ENCODE measurements at regions not wholly inside any gene's neighbourhood (a gene's known extent, or its start where the extent isn't known, plus 50 kb on each side); places are given as distances from the start of the nearest gene placed in this dataset.
A peak's percentile ranks its signal among the peaks of the same experiment; 100 is the strongest.
"Not testable (repeated sequence)": the region's sequence is repeated elsewhere in the genome, so short reads cannot be mapped to it uniquely, and the experiment has no call there.

DNA sequence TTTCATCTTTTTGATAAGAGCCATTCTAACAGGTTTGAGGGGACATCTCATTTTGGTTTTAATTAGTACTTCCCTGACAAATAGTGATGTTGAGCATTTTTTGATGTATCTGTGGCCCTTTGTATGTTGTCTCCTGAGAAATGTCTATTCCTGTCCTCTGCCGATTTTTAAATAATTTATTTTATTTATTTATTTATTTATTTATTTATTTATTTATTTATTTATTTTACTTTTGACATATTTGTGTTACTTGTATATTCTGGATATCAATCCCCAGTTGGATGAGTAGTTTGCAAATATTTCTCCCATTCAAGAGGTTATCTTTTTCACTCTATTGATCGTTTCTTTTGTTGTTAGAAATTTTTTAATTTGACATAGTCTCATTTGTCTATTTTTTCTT lies 133.9 kb downstream of the OR4F15 start:
- not testable (repeated sequence) for H3K9me3 Mint-ChIP-seq; H3K9me3 ChIP-seq (ENCODE audit: low read depth); H3K27ac Mint-ChIP-seq; H3K4me3 Mint-ChIP-seq; H3K27ac ChIP-seq; H3K27me3 Mint-ChIP-seq (ENCODE audit: insufficient read depth, low read depth); H2AFZ ChIP-seq (replicated peaks); H3K4me2 ChIP-seq; DNase-seq (ENCODE audit: low spot score); H3K36me3 ChIP-seq; H3K79me2 ChIP-seq (ENCODE audit: low read depth); H4K20me1 ChIP-seq (ENCODE audit: low read depth); H3K36me3 Mint-ChIP-seq; H3K9ac ChIP-seq; H3K4me1 ChIP-seq; H3F3A ChIP-seq (ENCODE audit: low read depth); H3K27me3 ChIP-seq; H3K4me1 Mint-ChIP-seq; H3K4me3 ChIP-seq

DNA sequence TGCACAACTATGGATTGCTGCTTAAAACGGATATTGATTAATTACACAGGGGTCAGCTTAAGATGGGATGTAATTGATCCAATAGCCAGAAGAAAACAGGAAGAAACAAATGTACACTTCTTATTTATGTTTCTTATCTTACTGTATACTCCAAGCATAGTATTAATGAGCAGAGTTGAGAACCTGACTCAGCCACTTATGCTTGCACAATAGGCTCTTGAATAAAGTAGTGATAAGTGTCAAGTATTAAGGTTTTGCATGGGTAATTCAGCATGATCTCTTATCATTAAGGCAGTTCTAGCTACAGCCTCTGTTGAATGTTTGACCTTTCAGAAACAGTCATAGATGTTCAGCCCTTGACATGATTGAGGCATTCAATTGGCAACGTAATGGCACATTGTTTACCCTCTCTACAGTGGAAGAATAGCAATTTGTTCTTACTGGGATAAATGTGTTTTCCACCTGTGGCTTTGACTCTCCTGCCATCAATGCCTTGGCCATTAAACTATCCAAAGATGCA lies 136.5 kb downstream of the OR4F15 start:
- not testable (repeated sequence) for H2AFZ ChIP-seq (replicated peaks); H3K36me3 ChIP-seq; H3K27me3 Mint-ChIP-seq (ENCODE audit: insufficient read depth, low read depth); H3F3A ChIP-seq (ENCODE audit: low read depth); H4K20me1 ChIP-seq (ENCODE audit: low read depth); H3K9ac ChIP-seq; DNase-seq (ENCODE audit: low spot score); H3K4me3 Mint-ChIP-seq; H3K27ac ChIP-seq; H3K4me1 Mint-ChIP-seq; H3K36me3 Mint-ChIP-seq; H3K9me3 Mint-ChIP-seq; H3K4me2 ChIP-seq; H3K27me3 ChIP-seq; H3K27ac Mint-ChIP-seq; H3K79me2 ChIP-seq (ENCODE audit: low read depth); H3K4me1 ChIP-seq; H3K9me3 ChIP-seq (ENCODE audit: low read depth); H3K4me3 ChIP-seq

DNA sequence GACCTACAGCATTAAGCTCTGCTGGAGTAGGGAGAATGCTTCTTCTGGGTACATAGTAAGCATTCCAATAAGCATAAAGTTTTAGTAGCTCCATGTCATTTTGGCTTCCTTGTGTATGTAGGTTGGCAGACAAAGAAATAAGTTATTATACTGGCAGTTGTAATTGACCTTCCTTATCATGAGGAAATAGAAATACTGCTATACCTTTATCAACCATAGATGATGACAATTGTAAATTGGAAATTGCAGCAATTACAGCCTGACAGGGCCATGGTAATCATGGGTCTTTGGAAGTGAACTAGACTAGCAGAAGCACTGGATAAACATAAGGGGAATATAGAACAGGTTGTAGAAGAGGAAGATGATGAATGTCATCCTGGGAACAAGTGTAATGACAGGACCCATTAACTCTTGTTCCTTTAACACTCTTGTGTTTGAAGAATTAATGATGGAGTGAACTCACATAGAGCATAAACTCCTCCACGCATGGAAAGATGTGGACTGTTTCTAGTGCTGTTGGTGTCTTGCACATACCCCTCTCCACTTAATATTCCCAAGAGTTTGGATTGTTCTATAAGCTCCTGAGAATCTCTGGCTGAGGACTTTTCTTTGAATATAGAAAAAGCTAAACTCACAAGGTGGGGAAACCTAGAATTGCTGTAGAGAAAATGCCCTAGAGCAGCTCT lies 137.5 kb downstream of the OR4F15 start:
- not testable (repeated sequence) for H3K4me1 ChIP-seq; H3K9me3 ChIP-seq (ENCODE audit: low read depth); H3K4me1 Mint-ChIP-seq; H3K4me2 ChIP-seq; H3K27me3 ChIP-seq; H3K27ac ChIP-seq; H3F3A ChIP-seq (ENCODE audit: low read depth); H3K4me3 ChIP-seq; H3K27me3 Mint-ChIP-seq (ENCODE audit: insufficient read depth, low read depth); H3K9ac ChIP-seq; H3K9me3 Mint-ChIP-seq; H3K36me3 Mint-ChIP-seq; H3K79me2 ChIP-seq (ENCODE audit: low read depth); H3K27ac Mint-ChIP-seq; H2AFZ ChIP-seq (replicated peaks); H3K4me3 Mint-ChIP-seq; H4K20me1 ChIP-seq (ENCODE audit: low read depth); H3K36me3 ChIP-seq; DNase-seq (ENCODE audit: low spot score)

DNA sequence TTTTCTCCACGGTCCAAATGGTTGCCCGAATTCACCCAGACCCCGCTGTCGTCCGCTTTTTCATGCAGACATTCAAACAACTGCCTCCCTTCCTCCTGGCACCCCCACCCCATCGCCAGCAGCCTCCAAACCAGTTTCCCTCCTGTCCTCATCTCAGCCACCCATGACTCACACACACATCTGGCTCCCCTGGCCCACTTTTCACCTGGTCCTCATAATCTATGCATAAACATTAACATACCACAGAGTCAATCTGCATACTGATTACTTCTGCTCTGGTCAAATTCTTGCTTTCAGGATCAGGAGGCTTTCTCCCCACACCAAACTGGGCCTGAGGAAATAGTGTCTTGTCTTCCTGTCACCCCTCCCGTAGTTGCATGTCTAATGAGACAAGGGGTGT lies 142.0 kb downstream of the OR4F15 start:
- DNase-seq (ENCODE audit: low spot score) = not testable (repeated sequence)

DNA sequence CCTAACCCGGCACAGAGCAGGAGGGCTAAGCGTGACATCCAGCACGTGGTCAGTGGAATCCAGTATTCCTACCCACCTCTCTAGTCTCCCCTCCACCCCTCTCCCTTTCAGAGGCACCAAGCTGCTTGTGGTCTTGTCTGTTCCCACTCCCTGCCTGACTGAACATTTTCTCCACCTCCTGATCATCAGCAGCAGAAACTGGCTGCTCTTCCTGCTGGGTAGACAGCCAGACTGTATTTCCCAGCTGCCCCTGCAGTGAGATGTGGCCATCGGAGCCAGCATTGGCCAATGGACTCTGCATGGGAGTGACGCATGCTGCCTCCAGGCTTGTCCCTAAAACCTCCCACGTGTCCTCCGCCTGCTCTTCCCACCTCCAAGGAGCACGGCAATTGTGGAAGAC lies 143.8 kb downstream of the OR4F15 start:
- H3K9me3 ChIP-seq (ENCODE audit: low read depth); H3K4me1 ChIP-seq; H3K4me2 ChIP-seq; H2AFZ ChIP-seq (replicated peaks); H3K27ac ChIP-seq; H3K27me3 ChIP-seq; H3K4me3 ChIP-seq; H3K27ac Mint-ChIP-seq; H3K36me3 ChIP-seq; H3K9me3 Mint-ChIP-seq; H3F3A ChIP-seq (ENCODE audit: low read depth); H4K20me1 ChIP-seq (ENCODE audit: low read depth); H3K4me1 Mint-ChIP-seq; H3K4me3 Mint-ChIP-seq; H3K27me3 Mint-ChIP-seq (ENCODE audit: insufficient read depth, low read depth); DNase-seq (ENCODE audit: low spot score); H3K36me3 Mint-ChIP-seq; H3K9ac ChIP-seq; H3K79me2 ChIP-seq (ENCODE audit: low read depth): not testable (repeated sequence)

More for the DNA sequence above, 142.0 kb downstream of the OR4F15 start:
- not testable (repeated sequence) for H3K9ac ChIP-seq; H3K27ac Mint-ChIP-seq; H2AFZ ChIP-seq (replicated peaks); H3K4me1 ChIP-seq; H3K36me3 Mint-ChIP-seq; H3K36me3 ChIP-seq; H3K4me2 ChIP-seq; H3K4me3 ChIP-seq; H3K4me3 Mint-ChIP-seq; H4K20me1 ChIP-seq (ENCODE audit: low read depth); H3K9me3 Mint-ChIP-seq; H3F3A ChIP-seq (ENCODE audit: low read depth); H3K27me3 Mint-ChIP-seq (ENCODE audit: insufficient read depth, low read depth); H3K4me1 Mint-ChIP-seq; H3K9me3 ChIP-seq (ENCODE audit: low read depth); H3K27me3 ChIP-seq; H3K27ac ChIP-seq; H3K79me2 ChIP-seq (ENCODE audit: low read depth)

DNA sequence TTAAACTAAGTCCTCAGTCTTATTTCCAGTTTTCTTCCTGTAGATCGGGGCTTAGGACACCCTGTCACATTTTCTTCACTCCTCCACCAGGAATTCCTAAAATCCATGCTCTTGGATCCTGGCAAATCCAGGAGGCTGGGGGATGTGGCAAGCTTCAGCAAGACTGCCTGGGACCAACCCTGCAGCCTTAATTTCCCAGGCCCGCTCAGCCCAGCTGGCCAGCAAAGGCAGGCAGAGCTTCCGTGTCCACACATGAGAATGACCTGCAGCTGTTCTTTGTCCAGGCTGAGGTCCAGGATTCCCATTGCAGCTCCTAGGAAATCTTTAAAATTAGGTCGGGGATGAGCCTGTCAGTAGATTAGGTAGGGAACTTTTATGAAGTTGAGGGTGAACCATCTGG lies 146.7 kb downstream of the OR4F15 start:
- H2AFZ ChIP-seq (replicated peaks); H3K9me3 Mint-ChIP-seq; H3F3A ChIP-seq (ENCODE audit: low read depth); H3K27me3 Mint-ChIP-seq (ENCODE audit: insufficient read depth, low read depth); H3K27ac Mint-ChIP-seq; H3K79me2 ChIP-seq (ENCODE audit: low read depth); H3K4me3 ChIP-seq; H3K36me3 ChIP-seq; H3K36me3 Mint-ChIP-seq; H3K4me3 Mint-ChIP-seq; H3K4me1 ChIP-seq; H3K9ac ChIP-seq; H3K9me3 ChIP-seq (ENCODE audit: low read depth); H4K20me1 ChIP-seq (ENCODE audit: low read depth); H3K4me2 ChIP-seq; H3K27ac ChIP-seq; H3K27me3 ChIP-seq; H3K4me1 Mint-ChIP-seq: not testable (repeated sequence)
- peak; percentile 0 for DNase-seq (ENCODE audit: low spot score)

DNA sequence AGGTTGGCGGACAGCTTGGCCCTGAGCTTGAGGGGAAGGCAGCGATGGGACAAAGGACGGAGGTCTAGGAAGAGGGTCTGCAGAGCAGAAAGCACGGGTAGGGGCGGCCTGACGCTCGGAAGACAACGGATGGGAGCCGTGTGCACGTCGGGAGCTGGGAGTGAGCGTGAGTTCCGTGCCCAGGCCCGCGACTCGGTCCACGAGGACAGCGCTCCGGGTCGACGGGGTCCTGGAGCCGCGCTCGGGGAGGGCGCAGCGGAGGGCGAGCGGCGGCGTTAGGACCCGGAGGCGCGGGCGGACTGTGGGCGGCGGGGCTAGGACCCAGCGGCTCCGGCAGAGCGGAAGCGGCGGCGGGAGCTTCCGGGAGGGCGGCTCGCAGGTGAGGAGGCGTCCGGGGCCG lies 149.3 kb downstream of the OR4F15 start:
- not testable (repeated sequence) for H3K79me2 ChIP-seq (ENCODE audit: low read depth); H3K9me3 ChIP-seq (ENCODE audit: low read depth); H3K27ac ChIP-seq; H3K27me3 Mint-ChIP-seq (ENCODE audit: insufficient read depth, low read depth); H3K27ac Mint-ChIP-seq; H3K9me3 Mint-ChIP-seq; H3K4me3 Mint-ChIP-seq; H3K4me1 ChIP-seq; H3K4me2 ChIP-seq; H3K36me3 Mint-ChIP-seq; H3K27me3 ChIP-seq; H3K9ac ChIP-seq; H4K20me1 ChIP-seq (ENCODE audit: low read depth); H3K4me3 ChIP-seq; H3F3A ChIP-seq (ENCODE audit: low read depth); H3K36me3 ChIP-seq; DNase-seq (ENCODE audit: low spot score); H3K4me1 Mint-ChIP-seq; H2AFZ ChIP-seq (replicated peaks)

DNA sequence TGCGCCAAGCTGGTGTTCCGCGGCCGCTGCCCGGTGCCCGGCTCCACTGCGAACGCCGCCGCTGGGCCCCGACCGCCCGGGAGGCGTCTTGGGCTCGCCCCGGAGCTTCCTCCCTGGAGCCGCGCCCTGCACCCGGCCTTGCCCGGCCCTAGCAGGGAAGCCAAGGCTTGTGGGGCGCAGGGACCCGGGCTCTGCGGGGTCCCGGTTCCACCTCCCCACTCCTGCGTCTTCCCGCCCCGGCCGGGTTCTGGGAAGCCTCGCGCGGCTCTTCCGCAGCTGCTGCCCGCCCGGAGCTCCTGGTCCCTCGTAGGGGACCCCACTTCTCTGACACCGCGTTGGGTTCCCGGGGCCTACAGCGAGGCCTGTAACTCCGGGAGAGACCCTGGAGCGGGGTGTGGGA lies 149.8 kb downstream of the OR4F15 start:
- not testable (repeated sequence) for H3K9me3 Mint-ChIP-seq; H3F3A ChIP-seq (ENCODE audit: low read depth); H3K4me1 ChIP-seq; H3K4me3 Mint-ChIP-seq; H3K27me3 Mint-ChIP-seq (ENCODE audit: insufficient read depth, low read depth); DNase-seq (ENCODE audit: low spot score); H2AFZ ChIP-seq (replicated peaks); H3K4me3 ChIP-seq; H3K9ac ChIP-seq; H3K9me3 ChIP-seq (ENCODE audit: low read depth); H3K27ac Mint-ChIP-seq; H3K4me1 Mint-ChIP-seq; H3K4me2 ChIP-seq; H3K27ac ChIP-seq; H3K36me3 ChIP-seq; H3K79me2 ChIP-seq (ENCODE audit: low read depth); H4K20me1 ChIP-seq (ENCODE audit: low read depth); H3K27me3 ChIP-seq; H3K36me3 Mint-ChIP-seq

Data from neural progenitor cell (in vitro differentiated cells).